Activated CD8-positive, alpha-beta memory T cell treated with anti-CD3 and anti-CD28 coated beads for 4 hours (primary cell): ENCODE measurements at regions not wholly inside any gene's neighbourhood (a gene's known extent, or its start where the extent isn't known, plus 50 kb on each side); places are given as distances from the start of the nearest gene placed in this dataset.

ENCODE experiments used
- DNase-seq, 2 donors: peaks; one replicate each; pipeline ENCODE4 v3.0.0-alpha.2; 2020; ENCODE audit warnings: low read depth in 2 of 2

GRCh38 chr6:163809364-163809763 is 394.8 kb downstream of the QKI start:
- DNase-seq = no peak

- DNase-seq = no peak
Measured at GRCh38 chr6:163808871-163809270, 394.4 kb downstream of the QKI start.

- no peak for DNase-seq
Measured at GRCh38 chr6:163808231-163808630, 393.7 kb downstream of the QKI start.

GRCh38 chr6:163806755-163807499 is 392.4 kb downstream of the QKI start:
- DNase-seq = no peak

GRCh38 chr6:163804991-163805390 is 390.5 kb downstream of the QKI start:
- DNase-seq = no peak

- no peak for DNase-seq
Measured at GRCh38 chr6:163802267-163802666, 387.7 kb downstream of the QKI start.

GRCh38 chr6:163797296-163797845 is 382.9 kb downstream of the QKI start:
- no peak for DNase-seq

GRCh38 chr6:163793011-163793983 is 378.8 kb downstream of the QKI start:
- DNase-seq = no peak

GRCh38 chr6:163790266-163790840 is 375.8 kb downstream of the QKI start:
- no peak for DNase-seq

GRCh38 chr6:163789199-163789810 is 374.8 kb downstream of the QKI start:
- no peak for DNase-seq

GRCh38 chr6:163786995-163787671 is 372.6 kb downstream of the QKI start:
- DNase-seq = no peak

- DNase-seq = no peak
Measured at GRCh38 chr6:163782436-163783003, 368.0 kb downstream of the QKI start.

GRCh38 chr6:163780994-163781393 is 366.5 kb downstream of the QKI start:
- no peak for DNase-seq

- no peak for DNase-seq
Measured at GRCh38 chr6:163779727-163780284, 365.3 kb downstream of the QKI start.

- DNase-seq = no peak
Measured at GRCh38 chr6:163777716-163778115, 363.2 kb downstream of the QKI start.

GRCh38 chr6:163776906-163777686 is 362.6 kb downstream of the QKI start:
- DNase-seq = no peak

- DNase-seq = no peak
Measured at GRCh38 chr6:163776196-163776905, 361.8 kb downstream of the QKI start.

- no peak for DNase-seq
Measured at GRCh38 chr6:163775313-163775712, 360.8 kb downstream of the QKI start.

GRCh38 chr6:163774485-163774884 is 360.0 kb downstream of the QKI start:
- no peak for DNase-seq
